ENCODE measurements at regions not wholly inside any gene's neighbourhood (a gene's known extent, or its start where the extent isn't known, plus 50 kb on each side); places are given as distances from the start of the nearest gene placed in this dataset.

GRCh38 chr3:150094150-150094933 lies 123.6 kb upstream of the PFN2 start:
- Histone ChIP-seq H2AFZ (ENCODE audit: low read depth) (no peak overlapping the region), H3K4me3 (IDR thresholded peaks at IDR 0.05; ENCODE audit: insufficient read depth, low read depth, low read length) (no peak overlapping the region), H4K20me1 (ENCODE audit: insufficient read depth) (no peaks in the 10 kb centered on the region), H3K36me3 (ENCODE audit: insufficient read depth) (no peaks in the 10 kb centered on the region), H3K27ac (no peak overlapping the region), H3K4me2 (peak overlapping the region; percentile 19; the same call in 1 of the 2 replicates), H3K79me2 (ENCODE audit: insufficient read depth, low read depth) (no peaks in the 10 kb centered on the region), H3K4me1 (ENCODE audit: low read depth, poor library complexity, severe bottlenecking) (peaks cover 29% of the 10 kb centered on the region), H3K27me3 (ENCODE audit: insufficient read depth, low read depth) (no peaks in the 10 kb centered on the region), H3K9ac (no peak overlapping the region)
- TF ChIP-seq CTCF (conservative IDR thresholded peaks at IDR 0.05; ENCODE audit: low read depth, low read length) = no peak

- no peaks in the 10 kb centered on the region for H4K20me1 ChIP-seq (ENCODE audit: insufficient read depth)
- H3K36me3 ChIP-seq (ENCODE audit: insufficient read depth) = no peaks in the 10 kb centered on the region
- H3K9ac ChIP-seq = no peak overlapping the region
These were observed 120.9 kb upstream of the PFN2 start for GRCh38 chr3:150091626-150092025.

GRCh38 chr3:150090877-150091276 lies 120.2 kb upstream of the PFN2 start:
- Histone ChIP-seq H2AFZ (ENCODE audit: low read depth) (no peak overlapping the region), H3K79me2 (ENCODE audit: insufficient read depth, low read depth) (no peaks in the 10 kb centered on the region), H3K27me3 (ENCODE audit: insufficient read depth, low read depth) (no peaks in the 10 kb centered on the region), H3K27ac (no peak overlapping the region), H3K9ac (no peak overlapping the region), H4K20me1 (ENCODE audit: insufficient read depth) (no peaks in the 10 kb centered on the region), H3K4me2 (no peak overlapping the region), H3K4me3 (IDR thresholded peaks at IDR 0.05; ENCODE audit: insufficient read depth, low read depth, low read length) (no peak overlapping the region), H3K4me1 (ENCODE audit: low read depth, poor library complexity, severe bottlenecking) (peaks cover 21% of the 10 kb centered on the region), H3K36me3 (ENCODE audit: insufficient read depth) (no peaks in the 10 kb centered on the region)
- no peak for TF ChIP-seq CTCF (conservative IDR thresholded peaks at IDR 0.05; ENCODE audit: low read depth, low read length)

More at GRCh38 chr3:150091626-150092025, 120.9 kb upstream of the PFN2 start:
- H2AFZ ChIP-seq (ENCODE audit: low read depth) = no peak overlapping the region
- peaks cover 21% of the 10 kb centered on the region for H3K4me1 ChIP-seq (ENCODE audit: low read depth, poor library complexity, severe bottlenecking)
- no peak overlapping the region for H3K27ac ChIP-seq
- no peaks in the 10 kb centered on the region for H3K27me3 ChIP-seq (ENCODE audit: insufficient read depth, low read depth)
- H3K79me2 ChIP-seq (ENCODE audit: insufficient read depth, low read depth) = no peaks in the 10 kb centered on the region
- no peak overlapping the region for H3K4me2 ChIP-seq
- no peak for TF ChIP-seq CTCF (conservative IDR thresholded peaks at IDR 0.05; ENCODE audit: low read depth, low read length)
- no peak overlapping the region for H3K4me3 ChIP-seq (IDR thresholded peaks at IDR 0.05; ENCODE audit: insufficient read depth, low read depth, low read length)

GRCh38 chr3:150090006-150090405 lies 119.3 kb upstream of the PFN2 start:
- Histone ChIP-seq H3K4me3 (IDR thresholded peaks at IDR 0.05; ENCODE audit: insufficient read depth, low read depth, low read length) (no peak overlapping the region), H3K4me1 (ENCODE audit: low read depth, poor library complexity, severe bottlenecking) (peaks cover 15% of the 10 kb centered on the region), H2AFZ (ENCODE audit: low read depth) (no peak overlapping the region), H3K79me2 (ENCODE audit: insufficient read depth, low read depth) (no peaks in the 10 kb centered on the region), H3K36me3 (ENCODE audit: insufficient read depth) (no peaks in the 10 kb centered on the region), H3K27me3 (ENCODE audit: insufficient read depth, low read depth) (no peaks in the 10 kb centered on the region), H3K4me2 (no peak overlapping the region), H3K27ac (no peak overlapping the region), H4K20me1 (ENCODE audit: insufficient read depth) (no peaks in the 10 kb centered on the region), H3K9ac (no peak overlapping the region)
- no peak for TF ChIP-seq CTCF (conservative IDR thresholded peaks at IDR 0.05; ENCODE audit: low read depth, low read length)

Measured in KMS-11 (cell line).